Gastrocnemius medialis (tissue), 4 donors: ENCODE measurements at regions not wholly inside any gene's neighbourhood (a gene's known extent, or its start where the extent isn't known, plus 50 kb on each side); places are given as distances from the start of the nearest gene placed in this dataset.

Experiments
- ATAC-seq, 2 donors: fragments of 150-250 bp; one replicate each; pipeline ENCODE4 v1.9.1; 2016
- DNase-seq, 2 donors: peaks; one replicate each; pipeline ENCODE4 v3.0.0-alpha.2; 2019
- H3K27ac ChIP-seq, 4 donors: fragments of 200-600 bp; sonication (generic); 1 replicate in 1 of 4; 2 replicates in 3 of 4; pipeline ENCODE4 v1.5.1; 2016 to 2018; ENCODE audit warnings: mild to moderate bottlenecking in 2 of 4, moderate library complexity in 1 of 4
- H3K27me3 ChIP-seq, 3 donors: fragments of 200-600 bp; sonication (generic) in 2 of 3; 1 replicate in 1 of 3; 2 replicates in 2 of 3; pipeline versions ENCODE4 v1.5.1 to v1.6.0; 2016 to 2019; ENCODE audit warnings: mild to moderate bottlenecking in 1 of 3, moderate library complexity in 1 of 3
- H3K36me3 ChIP-seq, 2 donors: fragments of 200-600 bp; sonication (generic) in 1 of 2; one replicate each; pipeline ENCODE4 v1.5.1; 2017 to 2018
- H3K4me1 ChIP-seq, 2 donors: fragments of 200-600 bp; sonication (generic) in 1 of 2; one replicate each; pipeline ENCODE4 v1.5.1; 2016 to 2017; ENCODE audit warnings: mild to moderate bottlenecking in 2 of 2
- H3K4me3 ChIP-seq, 4 donors: fragments of 200-600 bp; sonication (generic) in 3 of 4; 1 replicate in 1 of 4; 2 replicates in 3 of 4; pipeline ENCODE4 v1.5.1; 2016 to 2019; ENCODE audit warnings: mild to moderate bottlenecking in 2 of 4
- H3K9me3 ChIP-seq, 3 donors: fragments of 200-600 bp; sonication (generic) in 2 of 3; 1 replicate in 1 of 3; 2 replicates in 2 of 3; pipeline ENCODE4 v1.5.1; 2016 to 2019
- POLR2A ChIP-seq, 2 donors: fragments of 450-650 bp; IDR thresholded peaks; one replicate each; pipeline ENCODE4 v1.6.1; 2017; ENCODE audit warnings: antibody characterized with exemption in 2 of 2, mild to moderate bottlenecking in 2 of 2, moderate library complexity in 2 of 2
- in situ Hi-C, 4 donors: fragments of 200-750 bp; cut with MboI; loops; one replicate each; pipeline versions ENCODE4 v1.15.0 to v1.8.0; 2017; ENCODE audit warnings: low sequenced_read_pairs in 4 of 4
- intact Hi-C: fragments of 100-400 bp; cut with DNase I; formaldehyde crosslinking; loops from one replicate; pipeline ENCODE4 v1.15.1; 2023; ENCODE audit warnings: low total_unique reads
- TF ChIP-seq, protein P1 (sequence below), 5 experiments: fragments of 450-650 bp in 3 of 5; fragments of 200-600 bp in 2 of 5; sonication (generic) in 2 of 5; IDR thresholded peaks in 4 of 5; conservative IDR thresholded peaks in 1 of 5; 1 replicate in 4 of 5; 2 replicates in 1 of 5; pipeline ENCODE4 v1.5.1; 2016 to 2019; ENCODE audit warnings: antibody characterized with exemption in 5 of 5, mild to moderate bottlenecking in 3 of 5, moderate library complexity in 3 of 5

GRCh38 chr1:17877316-17877715 lies 122.2 kb downstream of the ACTL8 start:
- Histone ChIP-seq H3K27ac (no peak overlapping the region), H3K4me1 (no peaks in the 10 kb centered on the region), H3K36me3 (no peaks in the 10 kb centered on the region), H3K27me3 (peaks cover 0 to 3% (median 0%) of the 10 kb centered on the region in 3 donors), H3K9me3 (no peaks in the 10 kb centered on the region), H3K4me3 (no peak overlapping the region)
- ATAC-seq: no peak
- in situ Hi-C loops: no loop called here
- intact Hi-C loops: no loop called here
- no peak for TF ChIP-seq POLR2A (IDR thresholded peaks at IDR 0.05)
- TF ChIP-seq, protein P1, sequence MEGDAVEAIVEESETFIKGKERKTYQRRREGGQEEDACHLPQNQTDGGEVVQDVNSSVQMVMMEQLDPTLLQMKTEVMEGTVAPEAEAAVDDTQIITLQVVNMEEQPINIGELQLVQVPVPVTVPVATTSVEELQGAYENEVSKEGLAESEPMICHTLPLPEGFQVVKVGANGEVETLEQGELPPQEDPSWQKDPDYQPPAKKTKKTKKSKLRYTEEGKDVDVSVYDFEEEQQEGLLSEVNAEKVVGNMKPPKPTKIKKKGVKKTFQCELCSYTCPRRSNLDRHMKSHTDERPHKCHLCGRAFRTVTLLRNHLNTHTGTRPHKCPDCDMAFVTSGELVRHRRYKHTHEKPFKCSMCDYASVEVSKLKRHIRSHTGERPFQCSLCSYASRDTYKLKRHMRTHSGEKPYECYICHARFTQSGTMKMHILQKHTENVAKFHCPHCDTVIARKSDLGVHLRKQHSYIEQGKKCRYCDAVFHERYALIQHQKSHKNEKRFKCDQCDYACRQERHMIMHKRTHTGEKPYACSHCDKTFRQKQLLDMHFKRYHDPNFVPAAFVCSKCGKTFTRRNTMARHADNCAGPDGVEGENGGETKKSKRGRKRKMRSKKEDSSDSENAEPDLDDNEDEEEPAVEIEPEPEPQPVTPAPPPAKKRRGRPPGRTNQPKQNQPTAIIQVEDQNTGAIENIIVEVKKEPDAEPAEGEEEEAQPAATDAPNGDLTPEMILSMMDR (IDR thresholded peaks at IDR 0.05 in 4 of 5, conservative IDR thresholded peaks at IDR 0.05 in 1 of 5): no peak
- DNase-seq: no peak

- no peak for TF ChIP-seq POLR2A (IDR thresholded peaks at IDR 0.05)
- Histone ChIP-seq H3K4me1 (no peaks in the 10 kb centered on the region), H3K27me3 (peaks cover 0 to 3% (median 0%) of the 10 kb centered on the region in 3 donors), H3K4me3 (no peak overlapping the region), H3K9me3 (no peaks in the 10 kb centered on the region), H3K36me3 (no peaks in the 10 kb centered on the region), H3K27ac (no peak overlapping the region)
- intact Hi-C loops (no loop called here), in situ Hi-C loops (no loop called here)
- ATAC-seq (no peak), DNase-seq (no peak)
Measured at GRCh38 chr1:17877896-17878295, 122.8 kb downstream of the ACTL8 start.

DNA sequence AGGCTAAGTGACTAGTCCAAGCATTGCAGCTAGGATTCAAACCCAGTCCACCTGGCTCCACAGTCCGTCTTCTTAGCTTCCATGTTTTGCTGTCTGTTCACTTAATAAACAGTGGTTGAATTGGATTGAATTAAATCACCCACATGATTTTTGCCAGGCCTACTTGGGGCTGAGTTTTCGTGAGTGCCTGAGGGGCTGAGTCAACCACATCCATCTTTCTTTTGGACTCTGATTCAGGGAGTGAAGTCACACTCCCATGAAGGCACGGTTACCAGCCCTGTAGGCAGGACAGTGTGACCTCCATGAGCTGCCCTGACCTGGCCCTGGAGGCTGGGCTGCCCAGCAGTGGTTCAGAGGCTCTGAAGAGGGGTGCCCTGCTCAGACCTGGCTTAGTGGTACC lies 123.7 kb downstream of the ACTL8 start:
- no peaks in the 10 kb centered on the region for H3K4me1 ChIP-seq
- H3K27me3 ChIP-seq: peaks cover 0 to 8% (median 0%) of the 10 kb centered on the region in 3 donors
- H3K9me3 ChIP-seq: no peaks in the 10 kb centered on the region
- intact Hi-C loops (no loop called here), in situ Hi-C loops (no loop called here)
- DNase-seq: no peak
- no peak overlapping the region for H3K27ac ChIP-seq
- no peak for ATAC-seq
- no peaks in the 10 kb centered on the region for H3K36me3 ChIP-seq
- TF ChIP-seq POLR2A (IDR thresholded peaks at IDR 0.05): no peak
- TF ChIP-seq, protein P1 (IDR thresholded peaks at IDR 0.05 in 4 of 5, conservative IDR thresholded peaks at IDR 0.05 in 1 of 5): no peak
- H3K4me3 ChIP-seq: no peak overlapping the region

DNA sequence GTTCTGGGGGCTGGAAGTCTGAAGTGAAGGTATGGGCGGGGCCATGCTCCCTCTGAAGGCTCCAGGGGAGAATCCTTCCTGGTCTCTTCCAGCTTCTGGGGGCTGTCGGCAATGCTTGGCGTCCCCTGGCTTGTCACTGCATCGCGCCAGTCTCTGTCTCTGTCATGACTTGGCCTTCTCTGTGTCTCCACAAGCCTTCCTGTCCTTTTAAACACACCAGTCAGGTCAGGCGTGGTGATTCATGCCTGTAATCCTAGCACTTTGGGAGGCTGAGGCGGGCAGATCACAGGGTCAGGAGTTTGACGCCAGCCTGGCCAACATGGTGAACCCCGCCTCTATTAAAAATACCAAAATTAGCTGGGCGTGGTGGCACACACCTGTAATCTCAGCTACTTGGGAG lies 125.3 kb downstream of the ACTL8 start:
- ATAC-seq: no peak
- Histone ChIP-seq H3K27me3 (peaks cover 0 to 8% (median 0%) of the 10 kb centered on the region in 3 donors), H3K27ac (no peak overlapping the region), H3K4me3 (no peak overlapping the region), H3K4me1 (no peaks in the 10 kb centered on the region), H3K36me3 (no peaks in the 10 kb centered on the region), H3K9me3 (no peaks in the 10 kb centered on the region)
- no peak for TF ChIP-seq POLR2A (IDR thresholded peaks at IDR 0.05)
- TF ChIP-seq, protein P1 (IDR thresholded peaks at IDR 0.05 in 4 of 5, conservative IDR thresholded peaks at IDR 0.05 in 1 of 5): no peak
- DNase-seq: no peak
- intact Hi-C loops (no loop called here), in situ Hi-C loops (no loop called here)

DNA sequence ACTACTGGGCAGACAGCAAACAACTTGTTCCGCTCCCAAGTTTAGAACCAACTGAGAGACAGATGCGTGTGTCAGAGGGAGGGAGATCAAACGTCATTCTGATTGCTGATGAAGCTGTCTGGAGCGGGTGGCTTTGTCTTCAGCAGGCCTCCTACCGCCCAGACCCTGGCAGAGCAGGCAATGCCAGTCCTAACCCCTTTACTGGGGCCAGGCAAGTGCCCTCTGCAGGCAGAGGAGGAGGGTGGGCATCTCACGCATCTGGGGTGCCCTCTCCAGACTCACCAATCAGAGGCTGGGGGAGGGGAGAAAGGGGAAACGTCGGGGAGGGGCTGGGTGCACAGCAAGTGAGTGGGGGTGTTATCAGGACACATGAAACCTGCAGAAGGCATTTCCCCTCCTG lies 126.6 kb downstream of the ACTL8 start:
- ATAC-seq (no peak), DNase-seq (no peak)
- no peaks in the 10 kb centered on the region for H3K36me3 ChIP-seq
- H3K4me1 ChIP-seq: no peaks in the 10 kb centered on the region
- H3K9me3 ChIP-seq: no peaks in the 10 kb centered on the region
- peaks cover 0 to 8% (median 3%) of the 10 kb centered on the region in 3 donors for H3K27me3 ChIP-seq
- H3K4me3 ChIP-seq: no peak overlapping the region
- H3K27ac ChIP-seq: no peak overlapping the region
- TF ChIP-seq, protein P1 (IDR thresholded peaks at IDR 0.05 in 4 of 5, conservative IDR thresholded peaks at IDR 0.05 in 1 of 5): no peak
- TF ChIP-seq POLR2A (IDR thresholded peaks at IDR 0.05): no peak
- intact Hi-C loops (no loop called here), in situ Hi-C loops (no loop called here)
